Endothelial cell of umbilical vein (primary cell): ENCODE measurements at regions not wholly inside any gene's neighbourhood (a gene's known extent, or its start where the extent isn't known, plus 50 kb on each side); places are given as distances from the start of the nearest gene placed in this dataset.
A peak's percentile ranks its signal among the peaks of the same experiment; 100 is the strongest.

Source experiments
- CTCF ChIP-seq, 2 donors: IDR thresholded peaks; 1 replicate in 1 of 2; 2 replicates in 1 of 2; pipeline ENCODE4 v1.5.1; 2011; ENCODE audit warnings: low read length in 2 of 2, mild to moderate bottlenecking in 2 of 2, moderate library complexity in 2 of 2, control low read depth in 1 of 2, inconsistent platforms in 1 of 2, low read depth in 1 of 2; ENCODE audit not compliant: insufficient read depth in 1 of 2; ENCODE audit errors: extremely low read depth in 1 of 2
- POLR2AphosphoS5 ChIP-seq: IDR thresholded peaks from 2 replicates; pipeline ENCODE4 v1.6.1; 2012; ENCODE audit warnings: low read depth, mild to moderate bottlenecking, control low read depth, low read length, moderate library complexity; ENCODE audit not compliant: insufficient read depth

- TF ChIP-seq CTCF (IDR thresholded peaks at IDR 0.05; ENCODE audit: extremely low read depth in 1 of 2, insufficient read depth in 1 of 2, low read depth in 1 of 2, low read length in 2 of 2) (no peak), POLR2AphosphoS5 (peak; percentile 91)
These were observed 57.3 kb upstream of the RNF7 start for GRCh38 chr3:141680620-141681389.
